H1 (cell line): ENCODE measurements at regions not wholly inside any gene's neighbourhood (a gene's known extent, or its start where the extent isn't known, plus 50 kb on each side); places are given as distances from the start of the nearest gene placed in this dataset.

ENCODE experiments used
- CTCF ChIA-PET: fragments of 300-600 bp; sonication (Branson Sonifier 250); formaldehyde crosslinking; loops from one replicate; lab custom pipeline; 2021; ENCODE audit not compliant: partially characterized antibody; lab: Charles Lee
- POLR2A ChIA-PET: fragments of 300-600 bp; sonication (Branson Sonifier 250); formaldehyde crosslinking; loops from one replicate; lab custom pipeline; 2021; ENCODE audit warnings: inconsistent platforms; ENCODE audit not compliant: partially characterized antibody; lab: Charles Lee
- DNase-seq, 2 experiments: peaks; one replicate each; pipeline versions ENCODE4 v3.0.0 to v3.0.0-alpha.2; 2010 to 2022; ENCODE audit warnings: low spot score in 2 of 2, low read depth in 1 of 2, mixed read lengths in 1 of 2
- FAIRE-seq: peaks from 2 replicates; lab custom pipeline; 2011; peaks lifted over from hg19 to GRCh38; lab: Jason Lieb, UNC
- H2AFZ ChIP-seq: 2 replicates; pipeline ENCODE4 v1.8.1; 2012; ENCODE audit warnings: low read length, inconsistent platforms
- H2AK5ac ChIP-seq: 2 replicates; pipeline ENCODE4 v1.6.1; 2013; ENCODE audit warnings: low read depth, low read length
- H2BK120ac ChIP-seq: replicated peaks from 2 replicates; pipeline ENCODE3; 2013; ENCODE audit warnings: low read depth, low read length, inconsistent platforms
- H2BK12ac ChIP-seq: 2 replicates; pipeline ENCODE4 v1.6.1; 2013; ENCODE audit warnings: low read depth, low read length
- H2BK15ac ChIP-seq: 2 replicates; pipeline ENCODE4 v1.6.1; 2013; ENCODE audit warnings: low read length
- H2BK20ac ChIP-seq: 2 replicates; pipeline ENCODE4 v1.6.1; 2013; ENCODE audit warnings: low read length
- H2BK5ac ChIP-seq: 2 replicates; pipeline ENCODE4 v1.6.1; 2013; ENCODE audit warnings: low read depth, low read length
- H3K14ac ChIP-seq: 2 replicates; pipeline ENCODE4 v1.6.1; 2013; ENCODE audit warnings: inconsistent platforms; ENCODE audit not compliant: insufficient read length
- H3K18ac ChIP-seq: 2 replicates; pipeline ENCODE4 v1.6.1; 2013; ENCODE audit warnings: low read length; ENCODE audit errors: extremely low read depth
- H3K23ac ChIP-seq: 2 replicates; pipeline ENCODE4 v1.6.1; 2013; ENCODE audit warnings: inconsistent platforms; ENCODE audit not compliant: insufficient read length
- H3K23me2 ChIP-seq: 2 replicates; pipeline ENCODE4 v1.6.1; 2013; ENCODE audit warnings: low read depth, low read length
- H3K27ac ChIP-seq: 2 replicates; pipeline ENCODE4 v1.6.1; 2011; ENCODE audit warnings: low read depth, low read length, inconsistent platforms
- H3K27me3 ChIP-seq, 4 experiments: replicated peaks in 1 of 4; 1 replicate in 1 of 4; 2 replicates in 3 of 4; pipeline versions ENCODE4 v1.6.1 to v1.8.1; 2011 to 2013; ENCODE audit warnings: low read length in 3 of 4, mild to moderate bottlenecking in 3 of 4, inconsistent platforms in 2 of 4, mixed read lengths in 2 of 4, moderate library complexity in 1 of 4; ENCODE audit not compliant: control insufficient read depth in 3 of 4, insufficient read depth in 3 of 4; ENCODE audit errors: extremely low read depth in 1 of 4
- H3K36me3 ChIP-seq, 4 experiments: 2 replicates each; pipeline versions ENCODE4 v1.6.1 to v1.8.1; 2011 to 2013; ENCODE audit warnings: mild to moderate bottlenecking in 4 of 4, low read length in 3 of 4, moderate library complexity in 2 of 4, control low read depth in 1 of 4, inconsistent platforms in 1 of 4; ENCODE audit not compliant: insufficient read depth in 4 of 4, control insufficient read depth in 2 of 4
- H3K4ac ChIP-seq: replicated peaks from 2 replicates; pipeline ENCODE3; 2013; ENCODE audit warnings: low read length, low read depth, mixed read lengths, inconsistent platforms; ENCODE audit not compliant: insufficient read length
- H3K4me1 ChIP-seq, 4 experiments: replicated peaks in 1 of 4; 1 replicate in 1 of 4; 2 replicates in 3 of 4; pipeline versions ENCODE4 v1.6.1 to v1.8.1; 2011 to 2013; ENCODE audit warnings: low read length in 3 of 4, inconsistent platforms in 2 of 4, mixed read lengths in 1 of 4; ENCODE audit not compliant: insufficient read depth in 4 of 4, control insufficient read depth in 3 of 4
- H3K4me2 ChIP-seq, 2 experiments: 2 replicates each; pipeline versions ENCODE4 v1.6.1 to v1.8.1; 2011 to 2013; ENCODE audit warnings: low read depth in 2 of 2, low read length in 2 of 2, control low read depth in 1 of 2, inconsistent platforms in 1 of 2, mild to moderate bottlenecking in 1 of 2; ENCODE audit not compliant: insufficient read depth in 1 of 2
- H3K4me3 ChIP-seq, 4 experiments: fragments of 200-600, 300-600 bp in 1 of 4; sonication (generic), shearing (Covaris generic), sonication (Bioruptor Twin) in 1 of 4; 2 replicates each; pipeline versions ENCODE4 v1.5.1 to v1.8.1; 2011 to 2016; ENCODE audit warnings: low read length in 4 of 4, low read depth in 3 of 4, control low read depth in 2 of 4, inconsistent platforms in 2 of 4, mild to moderate bottlenecking in 2 of 4, mixed read lengths in 1 of 4, moderate library complexity in 1 of 4; ENCODE audit not compliant: insufficient read depth in 2 of 4; ENCODE audit errors: extremely low read depth in 1 of 4
- H3K56ac ChIP-seq: replicated peaks from 2 replicates; pipeline ENCODE3; 2013; ENCODE audit warnings: low read depth, mild to moderate bottlenecking, mixed read lengths, low read length, inconsistent platforms; ENCODE audit not compliant: insufficient read length
- H3K79me1 ChIP-seq: 2 replicates; pipeline ENCODE4 v1.6.1; 2013; ENCODE audit warnings: low read depth, low read length, control low read depth
- H3K79me2 ChIP-seq, 2 experiments: 2 replicates each; pipeline versions ENCODE4 v1.6.1 to v1.8.1; 2012 to 2013; ENCODE audit warnings: low read length in 2 of 2, mild to moderate bottlenecking in 2 of 2, inconsistent platforms in 1 of 2; ENCODE audit not compliant: insufficient read depth in 2 of 2, control insufficient read depth in 1 of 2
- H3K9ac ChIP-seq, 4 experiments: replicated peaks in 1 of 4; 1 replicate in 1 of 4; 2 replicates in 3 of 4; pipeline versions ENCODE4 v1.6.1 to v1.8.1; 2011 to 2013; ENCODE audit warnings: low read depth in 3 of 4, low read length in 3 of 4, control low read depth in 2 of 4, mild to moderate bottlenecking in 2 of 4, moderate library complexity in 2 of 4, inconsistent platforms in 1 of 4; ENCODE audit errors: extremely low read depth in 1 of 4
- H3K9me3 ChIP-seq, 2 experiments: 2 replicates each; pipeline versions ENCODE4 v1.6.1 to v1.8.1; 2012 to 2013; ENCODE audit warnings: mild to moderate bottlenecking in 2 of 2, moderate library complexity in 2 of 2, control low read depth in 1 of 2, inconsistent platforms in 1 of 2, low read depth in 1 of 2, low read length in 1 of 2, mixed read lengths in 1 of 2; ENCODE audit not compliant: insufficient read depth in 2 of 2
- H4K20me1 ChIP-seq, 2 experiments: replicated peaks in 1 of 2; 2 replicates each; pipeline versions ENCODE3 to v1.8.1; 2011 to 2013; ENCODE audit warnings: inconsistent platforms in 2 of 2, low read length in 2 of 2, mild to moderate bottlenecking in 1 of 2; ENCODE audit not compliant: insufficient read depth in 2 of 2, control insufficient read depth in 1 of 2
- H4K5ac ChIP-seq: 2 replicates; pipeline ENCODE4 v1.6.1; 2013; ENCODE audit warnings: low read length, low read depth, mixed read lengths, inconsistent platforms; ENCODE audit not compliant: insufficient read length
- H4K8ac ChIP-seq: 2 replicates; pipeline ENCODE4 v1.8.0; 2013; ENCODE audit warnings: mild to moderate bottlenecking, moderate library complexity, low read length, inconsistent platforms; ENCODE audit not compliant: insufficient read depth; ENCODE audit errors: extremely low read depth
- H4K91ac ChIP-seq: replicated peaks from 2 replicates; pipeline ENCODE3; 2013; ENCODE audit warnings: low read length, mixed read lengths, inconsistent platforms; ENCODE audit not compliant: insufficient read length
- WGBS, 2 experiments: shearing (Covaris generic) in 1 of 2; methylation state at CpG; one replicate each; pipeline versions ENCODE4 v1.1.6 to v1.1.7; 2013 to 2015; ENCODE audit warnings: low lambda C conversion rate in 2 of 2, mixed read lengths in 2 of 2, inconsistent platforms in 1 of 2, low coverage in 1 of 2, missing lambda C conversion rate in 1 of 2; ENCODE audit not compliant: insufficient replicate concordance in 2 of 2, insufficient coverage in 1 of 2, insufficient read length in 1 of 2; ENCODE audit errors: extremely low coverage in 1 of 2, missing lambda C conversion rate in 1 of 2; 5-methylcytosine and 5-hydroxymethylcytosine counted together

- H3K4ac ChIP-seq = no peak overlapping the region
- H2BK20ac ChIP-seq = no peak overlapping the region
- H3K4me1 ChIP-seq = peaks cover 2 to 16% (median 11%) of the 10 kb centered on the region in 4 experiments; a peak in 5 of 7 replicates
- H3K23ac ChIP-seq = no peak overlapping the region
- no peaks in the 10 kb centered on the region for H3K36me3 ChIP-seq
- no peaks in the 10 kb centered on the region for H3K27me3 ChIP-seq
- no peak overlapping the region for H4K5ac ChIP-seq
- no peak overlapping the region for H2BK5ac ChIP-seq
- no peak overlapping the region for H4K91ac ChIP-seq
- CTCF ChIA-PET = interaction anchor here (0.5 to 2.7 kb wide), 10 partner anchors 8 to 414 kb away, joined by 3 to 14 read pairs (median 3); no protein-coding TSS in a partner anchor
- no peak overlapping the region for H3K4me2 ChIP-seq
- H2AFZ ChIP-seq = no peak overlapping the region
- no peak overlapping the region for H2BK15ac ChIP-seq
- 92% methylated on average over 9 of the region's 9 CpGs; no CpG with 5 or more reads in 1 of the 2 experiments for WGBS, 2 experiments
- no peak overlapping the region for H2AK5ac ChIP-seq
- H3K9me3 ChIP-seq = no peaks in the 10 kb centered on the region
- no peak overlapping the region for H3K18ac ChIP-seq
- H3K4me3 ChIP-seq = no peak overlapping the region
- H3K79me2 ChIP-seq = no peaks in the 10 kb centered on the region
- H3K9ac ChIP-seq = no peak overlapping the region
- H4K20me1 ChIP-seq = no peaks in the 10 kb centered on the region
- no peak overlapping the region for H2BK12ac ChIP-seq
- FAIRE-seq = no peak
- POLR2A ChIA-PET = no interaction called here
- H3K56ac ChIP-seq = no peak overlapping the region
- no peaks in the 10 kb centered on the region for H3K79me1 ChIP-seq
- no peak for DNase-seq
- no peaks in the 10 kb centered on the region for H3K23me2 ChIP-seq
- no peak overlapping the region for H3K14ac ChIP-seq
- H3K27ac ChIP-seq = no peak overlapping the region
- no peak overlapping the region for H4K8ac ChIP-seq
- no peak overlapping the region for H2BK120ac ChIP-seq
Observed at GRCh38 chr10:7084280-7085005, 326.4 kb downstream of the SFMBT2 start.
